GM23338 (cell line): ENCODE measurements at regions not wholly inside any gene's neighbourhood (a gene's known extent, or its start where the extent isn't known, plus 50 kb on each side); places are given as distances from the start of the nearest gene placed in this dataset.

Experiments
- ATAC-seq: fragments of 200-7000 bp; cut with Tn5 transposase; 3 replicates; pipeline ENCODE4 v1.9.1; 2020
- DNase-seq: peaks from one replicate; pipeline ENCODE4 v3.0.0-alpha.2; 2015; ENCODE audit warnings: low spot score
- H2AFZ ChIP-seq: fragments of 200-600 bp; sonication (generic); 2 replicates; pipeline ENCODE4 v1.8.0; 2016; ENCODE audit warnings: antibody characterized with exemption, mild to moderate bottlenecking, moderate library complexity
- H3F3A ChIP-seq: fragments of 200-600 bp; sonication (generic); replicated peaks from 2 replicates; pipeline ENCODE4 v1.8.0; 2017; ENCODE audit warnings: antibody characterized with exemption, mixed run types, low read depth
- H3K27ac ChIP-seq: fragments of 200-600 bp; sonication (generic); 2 replicates; pipeline ENCODE4 v1.6.1; 2016; ENCODE audit warnings: low read depth
- H3K27me3 ChIP-seq: fragments of 200-600 bp; sonication (generic); 2 replicates; pipeline ENCODE4 v1.8.0; 2016; ENCODE audit warnings: mild to moderate bottlenecking, mixed run types, moderate library complexity; ENCODE audit not compliant: insufficient read depth
- H3K36me3 ChIP-seq: fragments of 200-600 bp; sonication (generic); 2 replicates; pipeline ENCODE4 v1.8.0; 2016; ENCODE audit warnings: mild to moderate bottlenecking; ENCODE audit not compliant: insufficient read depth
- H3K4me1 ChIP-seq: fragments of 200-600 bp; sonication (generic); 2 replicates; pipeline ENCODE4 v1.8.0; 2016; ENCODE audit warnings: mild to moderate bottlenecking, moderate library complexity; ENCODE audit not compliant: insufficient read depth
- H3K4me2 ChIP-seq: fragments of 200-600 bp; sonication (generic); 2 replicates; pipeline ENCODE4 v1.7.1; 2017; ENCODE audit warnings: mixed run types
- H3K4me3 ChIP-seq: fragments of 200-600 bp; sonication (generic); 2 replicates; pipeline ENCODE4 v1.6.1; 2016; ENCODE audit warnings: mixed run types
- H3K79me2 ChIP-seq: fragments of 200-600 bp; sonication (generic); replicated peaks from 2 replicates; pipeline ENCODE4 v1.8.0; 2017; ENCODE audit warnings: mild to moderate bottlenecking; ENCODE audit not compliant: insufficient read depth
- H3K9me2 ChIP-seq: fragments of 200-600 bp; sonication (generic); 2 replicates; pipeline ENCODE4 v1.8.0; 2017; ENCODE audit not compliant: insufficient read depth
- H4K20me1 ChIP-seq: fragments of 200-600 bp; sonication (generic); replicated peaks from 2 replicates; pipeline ENCODE4 v1.8.0; 2017; ENCODE audit warnings: mild to moderate bottlenecking; ENCODE audit not compliant: insufficient read depth
- H3K27ac Mint-ChIP-seq: 2 replicates; pipeline ENCODE4 v1.8.0; 2020; ENCODE audit warnings: inconsistent platforms, mild to moderate bottlenecking, moderate library complexity, mixed read lengths
- H3K27me3 Mint-ChIP-seq: 3 replicates; pipeline ENCODE4 v1.8.0; 2022; ENCODE audit warnings: low read depth, mild to moderate bottlenecking, moderate library complexity, mixed read lengths, inconsistent platforms; ENCODE audit not compliant: insufficient read depth, poor library complexity
- H3K36me3 Mint-ChIP-seq: 3 replicates; pipeline ENCODE4 v1.8.0; 2021; ENCODE audit warnings: low read depth, mild to moderate bottlenecking, inconsistent platforms, moderate library complexity, mixed read lengths
- H3K4me1 Mint-ChIP-seq: 3 replicates; pipeline ENCODE4 v1.8.0; 2020; ENCODE audit warnings: mild to moderate bottlenecking, inconsistent platforms, mixed read lengths
- H3K4me3 Mint-ChIP-seq: 3 replicates; pipeline ENCODE4 v1.8.0; 2021; ENCODE audit warnings: moderate library complexity, mild to moderate bottlenecking, inconsistent platforms, mixed read lengths
- H3K9me3 Mint-ChIP-seq: 3 replicates; pipeline ENCODE4 v1.8.0; 2020; ENCODE audit warnings: moderate library complexity, mild to moderate bottlenecking, inconsistent platforms, mixed read lengths
- CREB1 ChIP-seq: fragments of 250-450 bp; sonication (Bioruptor Pico); IDR thresholded peaks from 2 replicates; pipeline ENCODE4 v1.5.0; 2020; ENCODE audit warnings: low read depth, mild to moderate bottlenecking, moderate library complexity
- EZH2 ChIP-seq: fragments of 200-600 bp; sonication (generic); IDR thresholded peaks from one replicate; pipeline ENCODE4 v1.8.0; 2017; ENCODE audit warnings: antibody characterized with exemption, mild to moderate bottlenecking, low read depth; ENCODE audit not compliant: unreplicated experiment
- EZH2phosphoT487 ChIP-seq: fragments of 200-600 bp; sonication (generic); IDR thresholded peaks from one replicate; pipeline ENCODE4 v1.8.1; 2018; ENCODE audit warnings: antibody characterized with exemption; ENCODE audit not compliant: unreplicated experiment
- JUNB ChIP-seq: IDR thresholded peaks from one replicate; pipeline ENCODE4 v1.6.1; 2016; ENCODE audit warnings: antibody characterized with exemption; ENCODE audit not compliant: unreplicated experiment
- NANOG ChIP-seq: IDR thresholded peaks from 2 replicates; pipeline ENCODE4 v1.6.1; 2016; ENCODE audit warnings: antibody characterized with exemption, borderline replicate concordance
- POLR2AphosphoS5 ChIP-seq: IDR thresholded peaks from 2 replicates; pipeline ENCODE4 v1.6.1; 2016; ENCODE audit warnings: antibody characterized with exemption, low read depth
- STAT1 ChIP-seq: IDR thresholded peaks from one replicate; pipeline ENCODE4 v1.6.1; 2016; ENCODE audit warnings: antibody characterized with exemption; ENCODE audit not compliant: unreplicated experiment
- ZNF114 ChIP-seq: fragments of 250-450 bp; sonication (Bioruptor Pico); IDR thresholded peaks from 2 replicates; pipeline ENCODE4 v1.5.0; 2020; ENCODE audit warnings: mild to moderate bottlenecking, moderate library complexity
- ZNF331 ChIP-seq: fragments of 250-450 bp; sonication (Bioruptor Pico); IDR thresholded peaks from 2 replicates; pipeline ENCODE4 v1.5.0; 2020; ENCODE audit warnings: low read depth, mild to moderate bottlenecking, moderate library complexity
- TF ChIP-seq, protein P1 (sequence below): IDR thresholded peaks from 2 replicates; pipeline ENCODE4 v1.6.1; 2016; ENCODE audit warnings: antibody characterized with exemption
- TF ChIP-seq, protein P2 (sequence below), 2 experiments: fragments of 200-600 bp in 1 of 2; sonication (generic) in 1 of 2; conservative IDR thresholded peaks; 2 replicates each; pipeline versions ENCODE4 v1.5.1 to v1.6.1; 2016 to 2017; ENCODE audit warnings: antibody characterized with exemption in 2 of 2, low read depth in 2 of 2, mild to moderate bottlenecking in 2 of 2, moderate library complexity in 1 of 2
- TF ChIP-seq, protein P3 (sequence below): IDR thresholded peaks from one replicate; pipeline ENCODE4 v1.6.1; 2018; ENCODE audit warnings: antibody characterized with exemption; ENCODE audit not compliant: unreplicated experiment
- TF ChIP-seq, protein P4 (sequence below): fragments of 250-450 bp; sonication (Bioruptor Pico); IDR thresholded peaks from 2 replicates; pipeline ENCODE4 v1.5.0; 2020; ENCODE audit warnings: mild to moderate bottlenecking, moderate library complexity

DNA sequence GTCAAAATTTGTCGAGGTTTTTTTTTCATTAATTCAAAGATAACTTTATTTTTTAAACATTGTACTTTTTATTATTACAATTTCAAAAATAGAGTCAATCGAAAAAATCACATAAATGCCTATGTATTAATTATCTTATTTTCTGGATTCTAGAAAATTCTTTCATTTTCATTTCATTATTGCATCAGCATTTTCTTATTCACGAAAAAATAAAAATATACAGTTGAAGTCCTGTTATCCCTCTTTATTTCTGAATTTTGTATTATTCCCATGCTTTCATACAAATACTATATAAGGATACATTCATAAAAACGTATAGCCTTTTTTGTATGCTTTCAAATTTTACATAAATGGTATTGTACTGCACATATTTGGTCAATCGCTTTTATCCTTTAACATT lies 681.0 kb upstream of the USP24 start:
- Mint-ChIP-seq H3K36me3 (peaks cover 6% of the 10 kb centered on the region; the same call in 2 of the 3 replicates), H3K27me3 (no peaks in the 10 kb centered on the region), H3K9me3 (peaks cover 7% of the 10 kb centered on the region; the same call in 2 of the 3 replicates), H3K4me3 (no peak overlapping the region), H3K27ac (no peak overlapping the region), H3K4me1 (no peaks in the 10 kb centered on the region)
- DNase-seq: no peak
- Histone ChIP-seq H4K20me1 (no peaks in the 10 kb centered on the region), H3K9me2 (no peaks in the 10 kb centered on the region), H3F3A (no peaks in the 10 kb centered on the region), H3K79me2 (no peaks in the 10 kb centered on the region), H3K4me2 (no peak overlapping the region), H3K4me3 (no peak overlapping the region), H3K27me3 (no peaks in the 10 kb centered on the region), H3K27ac (no peak overlapping the region), H3K4me1 (no peaks in the 10 kb centered on the region), H2AFZ (no peak overlapping the region), H3K36me3 (no peaks in the 10 kb centered on the region)
- no peak for ATAC-seq
- TF ChIP-seq, protein P1, sequence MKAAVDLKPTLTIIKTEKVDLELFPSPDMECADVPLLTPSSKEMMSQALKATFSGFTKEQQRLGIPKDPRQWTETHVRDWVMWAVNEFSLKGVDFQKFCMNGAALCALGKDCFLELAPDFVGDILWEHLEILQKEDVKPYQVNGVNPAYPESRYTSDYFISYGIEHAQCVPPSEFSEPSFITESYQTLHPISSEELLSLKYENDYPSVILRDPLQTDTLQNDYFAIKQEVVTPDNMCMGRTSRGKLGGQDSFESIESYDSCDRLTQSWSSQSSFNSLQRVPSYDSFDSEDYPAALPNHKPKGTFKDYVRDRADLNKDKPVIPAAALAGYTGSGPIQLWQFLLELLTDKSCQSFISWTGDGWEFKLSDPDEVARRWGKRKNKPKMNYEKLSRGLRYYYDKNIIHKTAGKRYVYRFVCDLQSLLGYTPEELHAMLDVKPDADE: no peak
- TF ChIP-seq ZNF114 (CRISPR knock-in tag) (no peak), POLR2AphosphoS5 (no peak), JUNB (no peak), CREB1 (CRISPR knock-in tag) (no peak), ZNF331 (CRISPR knock-in tag) (no peak), EZH2phosphoT487 (no peak), NANOG (no peak), STAT1 (no peak), EZH2 (no peak)
- TF ChIP-seq, protein P2, sequence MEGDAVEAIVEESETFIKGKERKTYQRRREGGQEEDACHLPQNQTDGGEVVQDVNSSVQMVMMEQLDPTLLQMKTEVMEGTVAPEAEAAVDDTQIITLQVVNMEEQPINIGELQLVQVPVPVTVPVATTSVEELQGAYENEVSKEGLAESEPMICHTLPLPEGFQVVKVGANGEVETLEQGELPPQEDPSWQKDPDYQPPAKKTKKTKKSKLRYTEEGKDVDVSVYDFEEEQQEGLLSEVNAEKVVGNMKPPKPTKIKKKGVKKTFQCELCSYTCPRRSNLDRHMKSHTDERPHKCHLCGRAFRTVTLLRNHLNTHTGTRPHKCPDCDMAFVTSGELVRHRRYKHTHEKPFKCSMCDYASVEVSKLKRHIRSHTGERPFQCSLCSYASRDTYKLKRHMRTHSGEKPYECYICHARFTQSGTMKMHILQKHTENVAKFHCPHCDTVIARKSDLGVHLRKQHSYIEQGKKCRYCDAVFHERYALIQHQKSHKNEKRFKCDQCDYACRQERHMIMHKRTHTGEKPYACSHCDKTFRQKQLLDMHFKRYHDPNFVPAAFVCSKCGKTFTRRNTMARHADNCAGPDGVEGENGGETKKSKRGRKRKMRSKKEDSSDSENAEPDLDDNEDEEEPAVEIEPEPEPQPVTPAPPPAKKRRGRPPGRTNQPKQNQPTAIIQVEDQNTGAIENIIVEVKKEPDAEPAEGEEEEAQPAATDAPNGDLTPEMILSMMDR (conservative IDR thresholded peaks at IDR 0.05; ENCODE audit: low read depth in 2 of 2): no peak
- TF ChIP-seq, protein P3, sequence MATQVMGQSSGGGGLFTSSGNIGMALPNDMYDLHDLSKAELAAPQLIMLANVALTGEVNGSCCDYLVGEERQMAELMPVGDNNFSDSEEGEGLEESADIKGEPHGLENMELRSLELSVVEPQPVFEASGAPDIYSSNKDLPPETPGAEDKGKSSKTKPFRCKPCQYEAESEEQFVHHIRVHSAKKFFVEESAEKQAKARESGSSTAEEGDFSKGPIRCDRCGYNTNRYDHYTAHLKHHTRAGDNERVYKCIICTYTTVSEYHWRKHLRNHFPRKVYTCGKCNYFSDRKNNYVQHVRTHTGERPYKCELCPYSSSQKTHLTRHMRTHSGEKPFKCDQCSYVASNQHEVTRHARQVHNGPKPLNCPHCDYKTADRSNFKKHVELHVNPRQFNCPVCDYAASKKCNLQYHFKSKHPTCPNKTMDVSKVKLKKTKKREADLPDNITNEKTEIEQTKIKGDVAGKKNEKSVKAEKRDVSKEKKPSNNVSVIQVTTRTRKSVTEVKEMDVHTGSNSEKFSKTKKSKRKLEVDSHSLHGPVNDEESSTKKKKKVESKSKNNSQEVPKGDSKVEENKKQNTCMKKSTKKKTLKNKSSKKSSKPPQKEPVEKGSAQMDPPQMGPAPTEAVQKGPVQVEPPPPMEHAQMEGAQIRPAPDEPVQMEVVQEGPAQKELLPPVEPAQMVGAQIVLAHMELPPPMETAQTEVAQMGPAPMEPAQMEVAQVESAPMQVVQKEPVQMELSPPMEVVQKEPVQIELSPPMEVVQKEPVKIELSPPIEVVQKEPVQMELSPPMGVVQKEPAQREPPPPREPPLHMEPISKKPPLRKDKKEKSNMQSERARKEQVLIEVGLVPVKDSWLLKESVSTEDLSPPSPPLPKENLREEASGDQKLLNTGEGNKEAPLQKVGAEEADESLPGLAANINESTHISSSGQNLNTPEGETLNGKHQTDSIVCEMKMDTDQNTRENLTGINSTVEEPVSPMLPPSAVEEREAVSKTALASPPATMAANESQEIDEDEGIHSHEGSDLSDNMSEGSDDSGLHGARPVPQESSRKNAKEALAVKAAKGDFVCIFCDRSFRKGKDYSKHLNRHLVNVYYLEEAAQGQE: no peak
- TF ChIP-seq, protein P4, sequence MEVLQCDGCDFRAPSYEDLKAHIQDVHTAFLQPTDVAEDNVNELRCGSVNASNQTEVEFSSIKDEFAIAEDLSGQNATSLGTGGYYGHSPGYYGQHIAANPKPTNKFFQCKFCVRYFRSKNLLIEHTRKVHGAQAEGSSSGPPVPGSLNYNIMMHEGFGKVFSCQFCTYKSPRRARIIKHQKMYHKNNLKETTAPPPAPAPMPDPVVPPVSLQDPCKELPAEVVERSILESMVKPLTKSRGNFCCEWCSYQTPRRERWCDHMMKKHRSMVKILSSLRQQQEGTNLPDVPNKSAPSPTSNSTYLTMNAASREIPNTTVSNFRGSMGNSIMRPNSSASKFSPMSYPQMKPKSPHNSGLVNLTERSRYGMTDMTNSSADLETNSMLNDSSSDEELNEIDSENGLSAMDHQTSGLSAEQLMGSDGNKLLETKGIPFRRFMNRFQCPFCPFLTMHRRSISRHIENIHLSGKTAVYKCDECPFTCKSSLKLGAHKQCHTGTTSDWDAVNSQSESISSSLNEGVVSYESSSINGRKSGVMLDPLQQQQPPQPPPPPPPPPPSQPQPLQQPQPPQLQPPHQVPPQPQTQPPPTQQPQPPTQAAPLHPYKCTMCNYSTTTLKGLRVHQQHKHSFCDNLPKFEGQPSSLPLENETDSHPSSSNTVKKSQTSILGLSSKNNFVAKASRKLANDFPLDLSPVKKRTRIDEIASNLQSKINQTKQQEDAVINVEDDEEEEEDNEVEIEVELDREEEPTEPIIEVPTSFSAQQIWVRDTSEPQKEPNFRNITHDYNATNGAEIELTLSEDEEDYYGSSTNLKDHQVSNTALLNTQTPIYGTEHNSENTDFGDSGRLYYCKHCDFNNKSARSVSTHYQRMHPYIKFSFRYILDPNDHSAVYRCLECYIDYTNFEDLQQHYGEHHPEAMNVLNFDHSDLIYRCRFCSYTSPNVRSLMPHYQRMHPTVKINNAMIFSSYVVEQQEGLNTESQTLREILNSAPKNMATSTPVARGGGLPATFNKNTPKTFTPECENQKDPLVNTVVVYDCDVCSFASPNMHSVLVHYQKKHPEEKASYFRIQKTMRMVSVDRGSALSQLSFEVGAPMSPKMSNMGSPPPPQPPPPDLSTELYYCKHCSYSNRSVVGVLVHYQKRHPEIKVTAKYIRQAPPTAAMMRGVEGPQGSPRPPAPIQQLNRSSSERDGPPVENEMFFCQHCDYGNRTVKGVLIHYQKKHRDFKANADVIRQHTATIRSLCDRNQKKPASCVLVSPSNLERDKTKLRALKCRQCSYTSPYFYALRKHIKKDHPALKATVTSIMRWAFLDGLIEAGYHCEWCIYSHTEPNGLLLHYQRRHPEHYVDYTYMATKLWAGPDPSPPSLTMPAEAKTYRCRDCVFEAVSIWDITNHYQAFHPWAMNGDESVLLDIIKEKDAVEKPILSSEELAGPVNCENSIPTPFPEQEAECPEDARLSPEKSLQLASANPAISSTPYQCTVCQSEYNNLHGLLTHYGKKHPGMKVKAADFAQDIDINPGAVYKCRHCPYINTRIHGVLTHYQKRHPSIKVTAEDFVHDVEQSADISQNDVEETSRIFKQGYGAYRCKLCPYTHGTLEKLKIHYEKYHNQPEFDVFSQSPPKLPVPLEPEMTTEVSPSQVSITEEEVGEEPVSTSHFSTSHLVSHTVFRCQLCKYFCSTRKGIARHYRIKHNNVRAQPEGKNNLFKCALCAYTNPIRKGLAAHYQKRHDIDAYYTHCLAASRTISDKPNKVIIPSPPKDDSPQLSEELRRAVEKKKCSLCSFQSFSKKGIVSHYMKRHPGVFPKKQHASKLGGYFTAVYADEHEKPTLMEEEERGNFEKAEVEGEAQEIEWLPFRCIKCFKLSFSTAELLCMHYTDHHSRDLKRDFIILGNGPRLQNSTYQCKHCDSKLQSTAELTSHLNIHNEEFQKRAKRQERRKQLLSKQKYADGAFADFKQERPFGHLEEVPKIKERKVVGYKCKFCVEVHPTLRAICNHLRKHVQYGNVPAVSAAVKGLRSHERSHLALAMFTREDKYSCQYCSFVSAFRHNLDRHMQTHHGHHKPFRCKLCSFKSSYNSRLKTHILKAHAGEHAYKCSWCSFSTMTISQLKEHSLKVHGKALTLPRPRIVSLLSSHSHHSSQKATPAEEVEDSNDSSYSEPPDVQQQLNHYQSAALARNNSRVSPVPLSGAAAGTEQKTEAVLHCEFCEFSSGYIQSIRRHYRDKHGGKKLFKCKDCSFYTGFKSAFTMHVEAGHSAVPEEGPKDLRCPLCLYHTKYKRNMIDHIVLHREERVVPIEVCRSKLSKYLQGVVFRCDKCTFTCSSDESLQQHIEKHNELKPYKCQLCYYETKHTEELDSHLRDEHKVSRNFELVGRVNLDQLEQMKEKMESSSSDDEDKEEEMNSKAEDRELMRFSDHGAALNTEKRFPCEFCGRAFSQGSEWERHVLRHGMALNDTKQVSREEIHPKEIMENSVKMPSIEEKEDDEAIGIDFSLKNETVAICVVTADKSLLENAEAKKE (CRISPR knock-in tag): no peak
